Uterus (tissue), 2 donors: ENCODE measurements at regions not wholly inside any gene's neighbourhood (a gene's known extent, or its start where the extent isn't known, plus 50 kb on each side); places are given as distances from the start of the nearest gene placed in this dataset.
"Not testable (repeated sequence)": the region's sequence is repeated elsewhere in the genome, so short reads cannot be mapped to it uniquely, and the experiment has no call there.

Experiments
- POLR2A ChIP-seq, 2 donors: fragments of 450-650 bp; IDR thresholded peaks; one replicate each; pipeline ENCODE4 v1.6.1; 2016; ENCODE audit warnings: antibody characterized with exemption in 2 of 2, mild to moderate bottlenecking in 1 of 2, moderate library complexity in 1 of 2
- TF ChIP-seq, protein P1 (sequence below), 4 experiments: fragments of 200-600 bp in 2 of 4; fragments of 450-650 bp in 2 of 4; sonication (generic) in 2 of 4; IDR thresholded peaks; one replicate each; pipeline ENCODE4 v1.5.1; 2016 to 2019; ENCODE audit warnings: antibody characterized with exemption in 4 of 4, mild to moderate bottlenecking in 2 of 4, moderate library complexity in 1 of 4

DNA sequence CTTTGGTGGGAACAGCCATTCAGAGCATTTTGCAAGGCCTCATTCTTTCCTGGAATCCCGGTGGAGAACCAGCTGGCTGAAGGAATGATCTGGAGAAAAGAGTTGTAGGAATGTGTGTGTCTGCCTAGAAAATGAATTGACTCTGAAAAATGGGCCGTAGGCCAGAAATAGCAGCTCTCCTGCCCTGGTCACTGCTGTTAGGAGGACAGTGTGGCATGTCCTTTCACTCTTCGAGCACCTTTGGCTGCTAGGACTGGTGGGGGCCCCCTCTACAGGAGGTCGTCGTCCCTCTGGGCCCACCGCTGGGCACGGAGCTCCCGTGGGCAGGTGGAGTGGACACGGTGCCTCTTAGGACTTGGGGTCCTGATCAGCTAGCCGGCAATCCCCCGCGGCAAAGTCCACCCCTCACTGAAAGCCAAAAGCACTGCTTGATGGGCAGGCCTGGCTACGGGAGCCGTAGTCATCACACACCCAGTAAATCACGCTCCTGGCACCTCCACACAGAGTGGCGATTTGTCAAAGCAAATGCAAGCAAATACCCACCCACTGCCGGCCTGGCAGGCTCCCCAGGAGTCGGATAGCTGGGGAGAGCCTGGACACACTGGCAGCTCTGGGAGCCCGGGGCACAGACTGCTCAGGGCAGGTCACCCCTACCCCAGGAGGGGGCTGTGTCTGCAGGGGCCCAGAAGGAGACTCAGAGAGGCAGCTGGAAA is 4447.2 kb upstream of the TPTE start:
- TF ChIP-seq, protein P1, sequence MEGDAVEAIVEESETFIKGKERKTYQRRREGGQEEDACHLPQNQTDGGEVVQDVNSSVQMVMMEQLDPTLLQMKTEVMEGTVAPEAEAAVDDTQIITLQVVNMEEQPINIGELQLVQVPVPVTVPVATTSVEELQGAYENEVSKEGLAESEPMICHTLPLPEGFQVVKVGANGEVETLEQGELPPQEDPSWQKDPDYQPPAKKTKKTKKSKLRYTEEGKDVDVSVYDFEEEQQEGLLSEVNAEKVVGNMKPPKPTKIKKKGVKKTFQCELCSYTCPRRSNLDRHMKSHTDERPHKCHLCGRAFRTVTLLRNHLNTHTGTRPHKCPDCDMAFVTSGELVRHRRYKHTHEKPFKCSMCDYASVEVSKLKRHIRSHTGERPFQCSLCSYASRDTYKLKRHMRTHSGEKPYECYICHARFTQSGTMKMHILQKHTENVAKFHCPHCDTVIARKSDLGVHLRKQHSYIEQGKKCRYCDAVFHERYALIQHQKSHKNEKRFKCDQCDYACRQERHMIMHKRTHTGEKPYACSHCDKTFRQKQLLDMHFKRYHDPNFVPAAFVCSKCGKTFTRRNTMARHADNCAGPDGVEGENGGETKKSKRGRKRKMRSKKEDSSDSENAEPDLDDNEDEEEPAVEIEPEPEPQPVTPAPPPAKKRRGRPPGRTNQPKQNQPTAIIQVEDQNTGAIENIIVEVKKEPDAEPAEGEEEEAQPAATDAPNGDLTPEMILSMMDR (IDR thresholded peaks at IDR 0.05): not testable (repeated sequence)
- not testable (repeated sequence) for TF ChIP-seq POLR2A (IDR thresholded peaks at IDR 0.05)
